AG04449 (cell line): ENCODE measurements at regions not wholly inside any gene's neighbourhood (a gene's known extent, or its start where the extent isn't known, plus 50 kb on each side); places are given as distances from the start of the nearest gene placed in this dataset.

Experiments used
- CTCF ChIA-PET: fragments of 350-600 bp; formaldehyde crosslinking; extraction: SDS; loops from one replicate; lab custom pipeline; 2021; ENCODE audit warnings: antibody characterized with exemption; lab: Yijun Ruan, JAX
- POLR2A ChIA-PET: fragments of 400-600, 350-600 bp; formaldehyde crosslinking; extraction: SDS; loops from one replicate; lab custom pipeline; 2020; ENCODE audit warnings: antibody characterized with exemption, inconsistent platforms; lab: Yijun Ruan, JAX
- DNase-seq: peaks from one replicate; pipeline ENCODE4 v3.0.0-alpha.2; 2010; ENCODE audit warnings: low read depth, low spot score
- H3K4me3 ChIP-seq: 2 replicates; pipeline ENCODE4 v1.5.1; 2011; ENCODE audit warnings: low read depth, mild to moderate bottlenecking, control low read depth, low read length
- CTCF ChIP-seq: IDR thresholded peaks from one replicate; pipeline ENCODE4 v1.5.1; 2011; ENCODE audit warnings: mild to moderate bottlenecking, moderate library complexity, low read length, control low read depth, inconsistent platforms; ENCODE audit not compliant: insufficient read depth; ENCODE audit errors: missing control alignments

GRCh38 chr5:69019668-69020375 lies 74.0 kb upstream of the SLC30A5 start:
- H3K4me3 ChIP-seq, result no peak overlapping the region
- no peak for DNase-seq
- CTCF ChIA-PET, result no interaction called here
- POLR2A ChIA-PET, result no interaction called here
- TF ChIP-seq CTCF, result no peak

GRCh38 chr5:69024241-69024651 lies 69.6 kb upstream of the SLC30A5 start:
- POLR2A ChIA-PET, result no interaction called here
- H3K4me3 ChIP-seq, result no peak overlapping the region
- DNase-seq, result no peak
- CTCF ChIA-PET, result interaction anchor here (1.3 to 1.7 kb wide), 4 partner anchors 11 to 740 kb away, joined by 3 to 4 read pairs (median 4); partner anchors contain the start of gene CCDC125
- TF ChIP-seq CTCF, result peak; percentile 27

GRCh38 chr5:69029292-69029691 lies 64.5 kb upstream of the SLC30A5 start:
- POLR2A ChIA-PET, result no interaction called here
- CTCF ChIA-PET, result interaction anchor here (1.2 to 3.6 kb wide), 3 partner anchors 15 to 743 kb away, joined by 3 to 30 read pairs (median 4); no protein-coding TSS in a partner anchor
- no peak for DNase-seq
- TF ChIP-seq CTCF, result no peak
- H3K4me3 ChIP-seq, result no peak overlapping the region

- no peak overlapping the region for H3K4me3 ChIP-seq
- DNase-seq, result no peak
- TF ChIP-seq CTCF, result no peak
- POLR2A ChIA-PET, result no interaction called here
- CTCF ChIA-PET, result interaction anchor here (1.0 to 3.6 kb wide), 3 partner anchors 14 to 744 kb away, joined by 3 to 30 read pairs (median 4); no protein-coding TSS in a partner anchor
These were observed 63.3 kb upstream of the SLC30A5 start for GRCh38 chr5:69030358-69031062.

GRCh38 chr5:69032009-69032408 lies 61.8 kb upstream of the SLC30A5 start:
- CTCF ChIA-PET, result interaction anchor here (0.8 to 2.1 kb wide), 2 partner anchors 11 to 304 kb away, joined by 3 to 7 read pairs; no protein-coding TSS in a partner anchor
- POLR2A ChIA-PET, result no interaction called here
- no peak for DNase-seq
- no peak for TF ChIP-seq CTCF
- no peak overlapping the region for H3K4me3 ChIP-seq

GRCh38 chr5:69033690-69034089 lies 60.1 kb upstream of the SLC30A5 start:
- no peak for DNase-seq
- H3K4me3 ChIP-seq, result no peak overlapping the region
- ChIA-PET CTCF (no interaction called here), POLR2A (no interaction called here)
- no peak for TF ChIP-seq CTCF
